Keratinocyte (primary cell): ENCODE measurements at regions not wholly inside any gene's neighbourhood (a gene's known extent, or its start where the extent isn't known, plus 50 kb on each side); places are given as distances from the start of the nearest gene placed in this dataset.

Experiments
- DNase-seq: peaks from one replicate; pipeline ENCODE4 v3.0.0-alpha.2; 2011; ENCODE audit warnings: low read depth, missing footprints, low spot score
- FAIRE-seq: peaks from 2 replicates; lab custom pipeline; 2011; peaks lifted over from hg19 to GRCh38; lab: Jason Lieb, UNC
- H2AFZ ChIP-seq: 2 replicates; pipeline ENCODE4 v1.6.0; 2012; ENCODE audit warnings: low read length, control low read depth, inconsistent platforms; ENCODE audit not compliant: control insufficient read depth
- H3K27ac ChIP-seq: 2 replicates; pipeline ENCODE4 v1.5.1; 2011; ENCODE audit warnings: low read length; ENCODE audit not compliant: control insufficient read depth, insufficient read depth
- H3K27me3 ChIP-seq: 3 replicates; pipeline ENCODE4 v1.6.0; 2011; ENCODE audit warnings: low read length; ENCODE audit not compliant: control insufficient read depth, insufficient read depth; ENCODE audit errors: extremely low read depth
- H3K36me3 ChIP-seq, 2 experiments: 2 replicates in 1 of 2; 3 replicates in 1 of 2; pipeline ENCODE4 v1.5.1; 2011; ENCODE audit warnings: low read length in 2 of 2, mild to moderate bottlenecking in 1 of 2; ENCODE audit not compliant: control insufficient read depth in 2 of 2, insufficient read depth in 2 of 2; ENCODE audit errors: extremely low read depth in 1 of 2
- H3K4me1 ChIP-seq: 3 replicates; pipeline ENCODE4 v1.5.1; 2011; ENCODE audit warnings: low read length; ENCODE audit not compliant: control insufficient read depth, insufficient read depth; ENCODE audit errors: extremely low read depth
- H3K4me2 ChIP-seq: 3 replicates; pipeline ENCODE4 v1.6.0; 2011; ENCODE audit warnings: low read depth, low read length; ENCODE audit not compliant: control insufficient read depth, insufficient read depth; ENCODE audit errors: extremely low read depth
- H3K4me3 ChIP-seq, 3 experiments: fragments of 200-600 bp in 1 of 3; sonication (generic) in 1 of 3; 2 replicates in 2 of 3; 3 replicates in 1 of 3; pipeline ENCODE4 v1.5.1; 2011 to 2016; ENCODE audit warnings: low read length in 3 of 3, mild to moderate bottlenecking in 3 of 3, control low read depth in 2 of 3, inconsistent platforms in 1 of 3, low read depth in 1 of 3, mixed read lengths in 1 of 3, mixed run types in 1 of 3, moderate library complexity in 1 of 3; ENCODE audit not compliant: control insufficient read depth in 2 of 3, insufficient read depth in 2 of 3; ENCODE audit errors: extremely low read depth in 1 of 3
- H3K79me2 ChIP-seq: 2 replicates; pipeline ENCODE4 v1.6.0; 2012; ENCODE audit warnings: low read length; ENCODE audit not compliant: control insufficient read depth, insufficient read depth
- H3K9ac ChIP-seq: 3 replicates; pipeline ENCODE4 v1.6.0; 2011; ENCODE audit warnings: low read length; ENCODE audit not compliant: control insufficient read depth, insufficient read depth; ENCODE audit errors: extremely low read depth
- H3K9me1 ChIP-seq: 3 replicates; pipeline ENCODE4 v1.6.0; 2011; ENCODE audit warnings: low read length; ENCODE audit not compliant: control insufficient read depth, insufficient read depth; ENCODE audit errors: extremely low read depth
- H3K9me3 ChIP-seq: 2 replicates; pipeline ENCODE4 v1.5.1; 2012; ENCODE audit warnings: low read depth, low read length; ENCODE audit not compliant: control insufficient read depth
- H4K20me1 ChIP-seq: 3 replicates; pipeline ENCODE4 v1.6.0; 2011; ENCODE audit warnings: low read length; ENCODE audit not compliant: control insufficient read depth, insufficient read depth; ENCODE audit errors: extremely low read depth
- CTCF ChIP-seq, 3 experiments: IDR thresholded peaks in 1 of 3; conservative IDR thresholded peaks in 1 of 3; optimal IDR thresholded peaks in 1 of 3; 2 replicates in 2 of 3; 3 replicates in 1 of 3; pipeline versions ENCODE3 to v1.5.1; 2011; ENCODE audit warnings: low read length in 3 of 3, mild to moderate bottlenecking in 3 of 3, moderate library complexity in 2 of 3, control low read depth in 1 of 3, inconsistent platforms in 1 of 3; ENCODE audit not compliant: insufficient read depth in 2 of 3; ENCODE audit errors: extremely low read depth in 1 of 3
- EZH2 ChIP-seq: IDR thresholded peaks from one replicate; pipeline ENCODE4 v1.6.1; 2012; ENCODE audit warnings: inconsistent platforms, mild to moderate bottlenecking, low read length, moderate library complexity
- dilution Hi-C: fragments of 300-500 bp; cut with MboI; formaldehyde crosslinking; loops from one replicate; pipeline ENCODE4 v1.7.0; 2020; ENCODE audit warnings: low sequenced_read_pairs; ENCODE audit not compliant: extremely low pct_ligation_motif_present

DNA sequence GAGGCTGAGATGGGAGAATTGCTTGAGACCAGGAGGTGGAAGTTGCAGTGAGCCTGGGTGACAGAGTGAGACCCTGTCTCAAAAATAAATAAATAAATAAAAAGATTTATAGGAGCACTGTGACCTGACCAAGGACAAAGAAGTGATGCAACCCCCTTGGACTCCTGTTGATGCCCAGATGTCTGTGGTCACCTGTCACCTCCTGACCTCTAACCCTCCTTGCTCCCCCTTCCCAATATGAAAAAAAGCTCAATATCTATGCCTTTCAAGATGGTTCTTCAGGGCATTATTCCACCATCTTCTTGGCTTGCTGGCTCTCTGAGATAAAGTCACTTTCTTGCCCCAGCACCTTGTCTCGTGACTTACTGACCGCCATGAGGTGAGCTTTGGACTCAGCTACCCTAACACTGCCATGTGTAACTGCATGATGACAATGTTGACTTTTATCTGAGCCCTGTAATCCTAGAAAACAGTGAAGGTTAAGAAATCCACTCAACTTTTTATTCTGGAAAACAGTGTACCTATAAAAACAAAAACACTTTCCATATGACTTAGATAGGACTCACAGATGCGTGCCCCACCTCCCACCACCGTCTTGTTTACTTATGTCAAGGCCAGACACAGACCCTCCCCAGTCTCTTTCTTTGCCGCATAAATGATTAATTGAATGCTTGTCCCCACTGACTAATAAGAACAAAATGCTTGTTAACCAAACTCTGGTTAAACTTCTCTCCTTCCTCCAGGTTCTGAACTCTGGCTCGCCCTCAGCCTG lies 360.5 kb downstream of the BUD13 start:
- Histone ChIP-seq H3K79me2 (no peaks in the 10 kb centered on the region), H4K20me1 (no peaks in the 10 kb centered on the region), H2AFZ (no peak overlapping the region), H3K4me3 (no peak overlapping the region), H3K4me2 (no peak overlapping the region), H3K36me3 (no peaks in the 10 kb centered on the region), H3K9ac (no peak overlapping the region), H3K27me3 (no peaks in the 10 kb centered on the region), H3K27ac (no peak overlapping the region), H3K4me1 (no peaks in the 10 kb centered on the region), H3K9me3 (no peaks in the 10 kb centered on the region), H3K9me1 (no peaks in the 10 kb centered on the region)
- DNase-seq (no peak), FAIRE-seq (no peak)
- TF ChIP-seq CTCF (optimal IDR thresholded peaks at IDR 0.05 in 1 of 3, IDR thresholded peaks at IDR 0.05 in 1 of 3, conservative IDR thresholded peaks at IDR 0.05 in 1 of 3; ENCODE audit: extremely low read depth in 1 of 3, insufficient read depth in 2 of 3, low read length in 3 of 3) (no peak), EZH2 (no peak)
- dilution Hi-C loops, result no loop called here

DNA sequence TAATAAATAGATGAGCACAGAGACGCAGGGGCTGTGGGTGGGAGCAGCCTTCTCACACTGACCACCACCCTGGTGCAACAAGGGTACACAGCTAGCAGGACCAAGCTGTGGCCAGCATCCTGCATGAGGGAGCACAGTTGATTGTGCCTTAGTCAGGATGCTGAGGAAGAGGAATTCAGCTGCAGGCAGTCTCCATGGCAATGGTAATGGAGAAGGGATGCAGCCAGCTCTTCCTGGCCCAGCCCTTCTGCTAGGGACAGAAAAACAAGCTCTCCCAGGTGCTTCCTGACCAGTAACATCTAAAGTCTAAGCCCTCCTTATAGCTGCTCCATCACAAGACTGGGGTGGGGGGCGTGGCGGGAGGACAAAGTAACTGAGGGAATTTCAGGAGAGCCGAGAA lies 363.5 kb downstream of the BUD13 start:
- H3K36me3 ChIP-seq, result no peaks in the 10 kb centered on the region
- dilution Hi-C loops, result no loop called here
- no peaks in the 10 kb centered on the region for H4K20me1 ChIP-seq
- H2AFZ ChIP-seq, result no peak overlapping the region
- H3K9me1 ChIP-seq, result no peaks in the 10 kb centered on the region
- no peak overlapping the region for H3K9ac ChIP-seq
- no peak overlapping the region for H3K4me3 ChIP-seq
- FAIRE-seq, result no peak
- no peak overlapping the region for H3K27ac ChIP-seq
- H3K27me3 ChIP-seq, result no peaks in the 10 kb centered on the region
- no peak overlapping the region for H3K4me2 ChIP-seq
- no peaks in the 10 kb centered on the region for H3K4me1 ChIP-seq
- no peaks in the 10 kb centered on the region for H3K79me2 ChIP-seq
- TF ChIP-seq EZH2 (no peak), CTCF (optimal IDR thresholded peaks at IDR 0.05 in 1 of 3, IDR thresholded peaks at IDR 0.05 in 1 of 3, conservative IDR thresholded peaks at IDR 0.05 in 1 of 3; ENCODE audit: extremely low read depth in 1 of 3, insufficient read depth in 2 of 3, low read length in 3 of 3) (no peak)
- DNase-seq, result no peak
- no peaks in the 10 kb centered on the region for H3K9me3 ChIP-seq
